Left lung (tissue), 4 donors: ENCODE measurements at regions not wholly inside any gene's neighbourhood (a gene's known extent, or its start where the extent isn't known, plus 50 kb on each side); places are given as distances from the start of the nearest gene placed in this dataset.

Experiments used
- ATAC-seq: fragments of 200-7000 bp; cut with Tn5 transposase; one replicate; pipeline ENCODE4 v1.9.1; 2020; ENCODE audit warnings: moderate library complexity
- DNase-seq, 4 donors: peaks; one replicate each; pipeline ENCODE4 v3.0.0-alpha.2; 2013 to 2020
- H3K27ac ChIP-seq, 2 donors: fragments of 200-600 bp; sonication (generic) in 1 of 2; one replicate each; pipeline versions ENCODE4 v1.5.0 to v1.8.0; 2020 to 2021
- H3K27me3 ChIP-seq, 2 donors: fragments of 200-600 bp; sonication (generic) in 1 of 2; one replicate each; pipeline versions ENCODE4 v1.5.0 to v1.8.0; 2020 to 2021
- H3K36me3 ChIP-seq, 2 donors: fragments of 200-600 bp; sonication (generic) in 1 of 2; one replicate each; pipeline versions ENCODE4 v1.5.0 to v1.8.0; 2020 to 2021
- H3K4me1 ChIP-seq, 2 donors: fragments of 200-600 bp; one replicate each; pipeline ENCODE4 v1.8.0; 2021
- H3K4me3 ChIP-seq, 2 donors: fragments of 200-600 bp; sonication (generic) in 1 of 2; one replicate each; pipeline versions ENCODE4 v1.5.0 to v1.8.0; 2020 to 2021; ENCODE audit warnings: mild to moderate bottlenecking in 1 of 2
- H3K9me3 ChIP-seq, 2 donors: fragments of 200-600 bp; sonication (generic) in 1 of 2; one replicate each; pipeline versions ENCODE4 v1.5.0 to v1.8.0; 2020 to 2021
- intact Hi-C, 2 donors: fragments of 100-400 bp; cut with DNase I; formaldehyde crosslinking; loops; one replicate each; pipeline versions ENCODE4 v1.11.2 to v1.14.2; 2022
- TF ChIP-seq, protein P1 (sequence below), 2 donors: fragments of 200-600 bp; sonication (generic) in 1 of 2; IDR thresholded peaks; one replicate each; pipeline versions ENCODE4 v1.5.0 to v1.8.0; 2021; ENCODE audit warnings: antibody characterized with exemption in 2 of 2
- donor health status: DM: no; HTN: yes; CAD: no.
- donor health status: DM: no; HTN: no; CAD: no.

DNA sequence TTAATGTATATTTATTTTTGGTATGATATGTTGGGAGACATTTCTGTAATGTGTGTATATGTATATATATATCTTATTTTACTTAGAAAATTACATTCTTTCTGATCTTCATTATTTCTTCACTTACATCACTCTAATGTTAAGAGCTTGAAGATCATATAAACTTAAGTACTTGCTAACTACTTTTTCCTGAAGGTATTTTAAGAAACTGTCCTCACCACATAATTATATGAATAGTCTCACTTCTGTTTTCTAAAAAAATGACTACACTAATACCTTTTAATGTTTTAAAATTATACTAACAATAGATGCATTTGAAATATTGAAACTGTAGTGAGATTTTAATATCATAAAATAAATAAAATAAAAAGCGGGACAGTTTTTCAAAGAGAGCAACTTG, 377.1 kb downstream of the LRRIQ3 start:
- no peak overlapping the region for H3K4me3 ChIP-seq
- TF ChIP-seq, protein P1, sequence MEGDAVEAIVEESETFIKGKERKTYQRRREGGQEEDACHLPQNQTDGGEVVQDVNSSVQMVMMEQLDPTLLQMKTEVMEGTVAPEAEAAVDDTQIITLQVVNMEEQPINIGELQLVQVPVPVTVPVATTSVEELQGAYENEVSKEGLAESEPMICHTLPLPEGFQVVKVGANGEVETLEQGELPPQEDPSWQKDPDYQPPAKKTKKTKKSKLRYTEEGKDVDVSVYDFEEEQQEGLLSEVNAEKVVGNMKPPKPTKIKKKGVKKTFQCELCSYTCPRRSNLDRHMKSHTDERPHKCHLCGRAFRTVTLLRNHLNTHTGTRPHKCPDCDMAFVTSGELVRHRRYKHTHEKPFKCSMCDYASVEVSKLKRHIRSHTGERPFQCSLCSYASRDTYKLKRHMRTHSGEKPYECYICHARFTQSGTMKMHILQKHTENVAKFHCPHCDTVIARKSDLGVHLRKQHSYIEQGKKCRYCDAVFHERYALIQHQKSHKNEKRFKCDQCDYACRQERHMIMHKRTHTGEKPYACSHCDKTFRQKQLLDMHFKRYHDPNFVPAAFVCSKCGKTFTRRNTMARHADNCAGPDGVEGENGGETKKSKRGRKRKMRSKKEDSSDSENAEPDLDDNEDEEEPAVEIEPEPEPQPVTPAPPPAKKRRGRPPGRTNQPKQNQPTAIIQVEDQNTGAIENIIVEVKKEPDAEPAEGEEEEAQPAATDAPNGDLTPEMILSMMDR (IDR thresholded peaks at IDR 0.05), result no peak
- ATAC-seq (no peak), DNase-seq (no peak)
- H3K36me3 ChIP-seq, result no peaks in the 10 kb centered on the region
- H3K27ac ChIP-seq, result no peak overlapping the region
- intact Hi-C loops, result no loop called here
- H3K9me3 ChIP-seq, result no peaks in the 10 kb centered on the region
- no peaks in the 10 kb centered on the region for H3K27me3 ChIP-seq
- no peaks in the 10 kb centered on the region for H3K4me1 ChIP-seq

DNA sequence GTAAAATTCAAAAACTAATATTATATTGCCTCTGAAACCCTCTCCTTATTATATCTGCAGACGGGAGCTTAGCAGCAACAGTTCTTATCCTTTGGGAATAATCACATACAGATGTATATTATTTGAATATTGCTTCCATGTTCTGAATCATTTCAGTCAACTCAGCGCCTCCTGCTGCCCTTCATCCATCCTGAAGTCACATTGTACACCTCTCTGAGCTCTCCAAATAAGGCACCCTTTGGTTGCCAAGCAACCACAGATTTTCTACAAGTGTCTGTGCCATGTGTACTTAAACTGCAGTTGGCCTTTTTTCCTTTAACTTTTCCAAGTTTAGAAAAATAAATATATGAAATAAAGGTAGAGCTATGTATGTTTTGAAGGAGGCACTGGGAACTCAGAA, 384.3 kb downstream of the LRRIQ3 start:
- Histone ChIP-seq H3K4me1 (no peaks in the 10 kb centered on the region), H3K36me3 (no peaks in the 10 kb centered on the region), H3K4me3 (no peak overlapping the region), H3K9me3 (peaks cover 0 to 7% of the 10 kb centered on the region in 2 donors), H3K27me3 (no peaks in the 10 kb centered on the region), H3K27ac (no peak overlapping the region)
- ATAC-seq (peak; percentile 78), DNase-seq (peak in 3 of 4 donors; percentile 11 to 65 (median 22))
- TF ChIP-seq, protein P1 (IDR thresholded peaks at IDR 0.05), result no peak
- intact Hi-C loops, result no loop called here

DNA sequence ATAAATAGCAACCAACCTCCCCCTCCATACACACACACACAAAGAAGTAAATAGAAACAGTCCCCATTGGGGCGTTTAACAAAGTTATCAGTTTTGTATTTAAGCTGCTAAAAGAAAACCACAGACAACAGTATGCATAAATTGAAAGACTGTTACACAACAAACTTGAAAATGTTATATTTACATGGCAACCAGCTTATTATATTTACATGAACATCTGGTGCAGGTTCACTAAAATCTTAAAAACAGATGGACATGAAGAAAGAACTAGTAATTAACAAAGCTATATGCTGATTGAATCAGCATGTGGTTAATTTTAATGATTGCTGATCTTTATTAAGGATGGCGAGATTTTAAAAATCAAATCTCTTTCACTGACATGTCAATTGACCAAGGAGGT, 384.7 kb downstream of the LRRIQ3 start:
- Histone ChIP-seq H3K9me3 (peaks cover 0 to 7% of the 10 kb centered on the region in 2 donors), H3K4me1 (no peaks in the 10 kb centered on the region), H3K4me3 (no peak overlapping the region), H3K27me3 (no peaks in the 10 kb centered on the region), H3K27ac (no peak overlapping the region), H3K36me3 (no peaks in the 10 kb centered on the region)
- TF ChIP-seq, protein P1 (IDR thresholded peaks at IDR 0.05), result no peak
- DNase-seq, result no peak
- intact Hi-C loops, result no loop called here
- ATAC-seq, result no peak

DNA sequence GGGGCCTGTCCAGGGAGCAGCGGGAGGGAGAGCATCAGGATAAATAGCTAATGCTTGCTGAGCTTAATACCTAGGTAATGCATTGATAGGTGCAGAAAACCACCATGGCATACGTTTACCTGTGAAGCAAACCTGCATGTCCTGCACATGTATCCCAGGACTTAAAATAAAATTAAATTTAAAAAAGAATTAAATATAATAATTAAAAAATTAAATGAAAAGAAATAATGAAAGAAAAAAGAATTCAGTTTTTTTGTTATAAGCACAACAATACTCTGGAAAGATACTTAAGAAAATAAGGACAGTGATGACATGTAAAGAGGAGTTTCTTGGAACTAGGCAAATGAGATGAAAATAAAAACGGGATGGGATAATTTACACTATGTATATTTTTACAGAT, 386.2 kb downstream of the LRRIQ3 start:
- no peak for DNase-seq
- intact Hi-C loops, result no loop called here

DNA sequence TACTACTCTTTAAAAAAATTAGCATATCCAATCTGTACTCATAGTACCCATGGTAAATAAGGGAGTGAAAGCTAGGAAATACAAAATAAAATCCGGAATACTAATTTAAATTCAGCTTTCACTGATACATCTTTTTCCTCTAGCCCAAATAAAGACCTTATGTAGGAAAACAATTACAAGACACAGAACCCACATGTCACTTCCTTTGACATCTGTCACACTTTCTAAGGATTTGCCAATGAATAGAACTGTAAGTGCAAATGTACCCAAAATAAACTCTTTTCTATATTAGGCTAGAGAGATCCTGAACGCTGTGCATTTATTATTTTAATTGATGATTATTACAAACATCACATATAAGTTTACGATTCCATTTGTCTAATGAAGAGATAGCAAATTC, 393.0 kb downstream of the LRRIQ3 start:
- no peak for ATAC-seq
- Histone ChIP-seq H3K36me3 (no peaks in the 10 kb centered on the region), H3K9me3 (peaks cover 0 to 3% of the 10 kb centered on the region in 2 donors), H3K4me1 (no peaks in the 10 kb centered on the region), H3K27ac (no peak overlapping the region), H3K27me3 (no peaks in the 10 kb centered on the region), H3K4me3 (no peak overlapping the region)
- DNase-seq, result no peak
- intact Hi-C loops, result no loop called here
- TF ChIP-seq, protein P1 (IDR thresholded peaks at IDR 0.05), result no peak

More for the DNA sequence above, 386.2 kb downstream of the LRRIQ3 start:
- peaks cover 0 to 9% of the 10 kb centered on the region in 2 donors for H3K9me3 ChIP-seq
- ATAC-seq, result no peak
- no peaks in the 10 kb centered on the region for H3K27me3 ChIP-seq
- TF ChIP-seq, protein P1 (IDR thresholded peaks at IDR 0.05), result no peak
- no peaks in the 10 kb centered on the region for H3K4me1 ChIP-seq
- H3K27ac ChIP-seq, result no peak overlapping the region
- no peak overlapping the region for H3K4me3 ChIP-seq
- H3K36me3 ChIP-seq, result no peaks in the 10 kb centered on the region
